Type B pancreatic cell (in vitro differentiated cells): ENCODE measurements at regions not wholly inside any gene's neighbourhood (a gene's known extent, or its start where the extent isn't known, plus 50 kb on each side); places are given as distances from the start of the nearest gene placed in this dataset.

ENCODE experiments used
- DNase-seq: peaks from one replicate; pipeline ENCODE4 v3.0.0; 2021; ENCODE audit warnings: mixed read lengths; ENCODE audit not compliant: unreplicated experiment; ENCODE audit errors: extremely low spot score
- H3K27ac Mint-ChIP-seq: 2 replicates; pipeline ENCODE4 v1.8.0; 2021; ENCODE audit warnings: mild to moderate bottlenecking, mixed read lengths
- H3K27me3 Mint-ChIP-seq: 2 replicates; pipeline ENCODE4 v1.8.0; 2021; ENCODE audit warnings: mixed read lengths
- H3K36me3 Mint-ChIP-seq: 2 replicates; pipeline ENCODE4 v1.8.0; 2021; ENCODE audit warnings: mixed read lengths
- H3K4me1 Mint-ChIP-seq: one replicate; pipeline ENCODE4 v1.8.0; 2021; ENCODE audit warnings: mixed read lengths; ENCODE audit not compliant: unreplicated experiment
- H3K4me3 Mint-ChIP-seq: 2 replicates; pipeline ENCODE4 v1.8.0; 2021; ENCODE audit warnings: mild to moderate bottlenecking, mixed read lengths
- H3K9me3 Mint-ChIP-seq: 2 replicates; pipeline ENCODE4 v1.8.0; 2021; ENCODE audit warnings: mixed read lengths
- TF ChIP-seq, protein P1 (sequence below): fragments of 200-600 bp; sonication (generic); conservative IDR thresholded peaks from 2 replicates; pipeline ENCODE4 v1.5.0; 2021; ENCODE audit warnings: antibody characterized with exemption, mild to moderate bottlenecking

DNA sequence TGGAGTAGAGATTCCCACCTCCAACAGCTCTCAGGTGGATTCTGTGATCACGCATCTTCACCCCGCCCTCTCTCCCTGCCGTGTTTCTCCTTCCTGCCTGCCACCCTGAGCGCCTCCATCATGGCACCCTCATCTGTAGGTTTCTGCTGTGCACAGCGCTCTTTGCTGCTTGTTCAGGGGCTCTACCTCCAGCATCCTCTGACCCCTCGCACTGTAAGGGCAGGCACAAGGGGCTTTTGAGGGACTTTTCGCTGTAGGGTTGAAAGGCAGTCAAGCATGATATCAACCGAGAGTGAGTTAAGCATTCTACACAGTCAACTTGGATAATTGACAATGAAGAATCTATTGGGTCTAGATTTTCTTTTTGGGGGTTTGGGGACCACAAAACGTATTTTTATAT lies 99.1 kb upstream of the GREM2 start:
- H3K36me3 Mint-ChIP-seq, result no peaks in the 10 kb centered on the region
- peaks cover 20% of the 10 kb centered on the region for H3K27me3 Mint-ChIP-seq
- DNase-seq, result no peak
- no peaks in the 10 kb centered on the region for H3K9me3 Mint-ChIP-seq
- H3K4me1 Mint-ChIP-seq, result peaks cover 6% of the 10 kb centered on the region
- TF ChIP-seq, protein P1, sequence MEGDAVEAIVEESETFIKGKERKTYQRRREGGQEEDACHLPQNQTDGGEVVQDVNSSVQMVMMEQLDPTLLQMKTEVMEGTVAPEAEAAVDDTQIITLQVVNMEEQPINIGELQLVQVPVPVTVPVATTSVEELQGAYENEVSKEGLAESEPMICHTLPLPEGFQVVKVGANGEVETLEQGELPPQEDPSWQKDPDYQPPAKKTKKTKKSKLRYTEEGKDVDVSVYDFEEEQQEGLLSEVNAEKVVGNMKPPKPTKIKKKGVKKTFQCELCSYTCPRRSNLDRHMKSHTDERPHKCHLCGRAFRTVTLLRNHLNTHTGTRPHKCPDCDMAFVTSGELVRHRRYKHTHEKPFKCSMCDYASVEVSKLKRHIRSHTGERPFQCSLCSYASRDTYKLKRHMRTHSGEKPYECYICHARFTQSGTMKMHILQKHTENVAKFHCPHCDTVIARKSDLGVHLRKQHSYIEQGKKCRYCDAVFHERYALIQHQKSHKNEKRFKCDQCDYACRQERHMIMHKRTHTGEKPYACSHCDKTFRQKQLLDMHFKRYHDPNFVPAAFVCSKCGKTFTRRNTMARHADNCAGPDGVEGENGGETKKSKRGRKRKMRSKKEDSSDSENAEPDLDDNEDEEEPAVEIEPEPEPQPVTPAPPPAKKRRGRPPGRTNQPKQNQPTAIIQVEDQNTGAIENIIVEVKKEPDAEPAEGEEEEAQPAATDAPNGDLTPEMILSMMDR, result no peak
- no peak overlapping the region for H3K4me3 Mint-ChIP-seq
- H3K27ac Mint-ChIP-seq, result no peak overlapping the region

DNA sequence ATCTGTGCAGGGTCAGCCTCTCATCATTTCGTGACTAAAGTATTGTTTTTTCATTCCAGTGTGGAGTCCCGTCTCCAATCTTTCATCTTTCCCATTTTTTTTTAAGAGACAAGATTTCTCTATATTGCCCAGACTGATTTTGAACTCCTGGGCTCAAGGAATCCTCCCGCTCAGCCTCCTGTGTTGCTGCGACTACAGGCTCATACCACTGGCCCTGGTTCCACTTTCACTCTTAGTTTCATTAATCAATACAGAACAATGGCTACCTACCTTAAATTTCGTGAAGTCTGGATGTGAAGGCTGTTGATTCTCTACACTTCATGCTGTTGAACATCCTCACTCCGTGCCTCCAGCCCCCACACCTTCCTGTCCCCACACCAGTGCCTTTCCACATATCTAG lies 97.7 kb upstream of the GREM2 start:
- Mint-ChIP-seq H3K27ac (no peak overlapping the region), H3K4me1 (peaks cover 6% of the 10 kb centered on the region), H3K4me3 (no peak overlapping the region), H3K36me3 (no peaks in the 10 kb centered on the region), H3K9me3 (no peaks in the 10 kb centered on the region), H3K27me3 (peaks cover 24% of the 10 kb centered on the region)
- DNase-seq, result no peak
- TF ChIP-seq, protein P1, result no peak

DNA sequence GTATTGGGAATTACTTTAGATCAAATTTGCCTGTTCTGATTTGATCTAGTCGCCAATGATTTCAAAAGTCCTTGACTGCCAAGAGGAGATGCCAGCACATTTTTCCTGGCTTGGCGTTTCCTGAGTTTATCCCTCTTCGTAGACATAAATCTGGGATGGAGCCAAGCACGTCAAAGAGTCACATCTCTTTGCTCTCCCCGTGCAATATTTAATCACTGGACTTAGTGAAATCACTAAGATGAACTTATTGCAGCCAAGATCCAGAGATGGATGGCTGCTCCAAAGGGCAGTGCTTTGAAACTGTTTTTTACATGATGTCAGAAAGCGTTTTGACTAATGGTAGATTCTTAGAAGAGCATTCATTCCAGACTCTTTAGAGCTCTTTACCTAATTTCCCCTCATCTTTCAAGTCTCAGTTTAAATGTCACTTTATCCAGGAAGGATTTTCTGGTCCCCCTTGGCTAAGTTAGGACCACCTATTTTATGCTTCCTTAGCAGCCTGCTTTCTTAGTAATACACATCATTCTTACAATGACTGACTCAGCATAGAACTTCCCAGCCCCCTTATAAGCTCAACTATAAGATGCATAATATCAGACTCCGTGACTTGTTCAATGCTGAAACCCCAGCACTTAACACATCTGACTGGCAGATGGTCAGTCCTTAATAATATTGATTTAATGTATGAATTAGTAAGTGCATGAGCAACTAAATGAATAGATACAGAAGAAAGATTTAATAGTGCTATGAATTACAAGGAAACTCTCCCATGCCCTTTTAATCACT lies 94.4 kb upstream of the GREM2 start:
- peaks cover 24% of the 10 kb centered on the region for H3K27me3 Mint-ChIP-seq
- no peak for DNase-seq
- no peaks in the 10 kb centered on the region for H3K9me3 Mint-ChIP-seq
- H3K4me3 Mint-ChIP-seq, result no peak overlapping the region
- peaks cover 6% of the 10 kb centered on the region for H3K4me1 Mint-ChIP-seq
- TF ChIP-seq, protein P1, result no peak
- H3K27ac Mint-ChIP-seq, result no peak overlapping the region
- H3K36me3 Mint-ChIP-seq, result no peaks in the 10 kb centered on the region

DNA sequence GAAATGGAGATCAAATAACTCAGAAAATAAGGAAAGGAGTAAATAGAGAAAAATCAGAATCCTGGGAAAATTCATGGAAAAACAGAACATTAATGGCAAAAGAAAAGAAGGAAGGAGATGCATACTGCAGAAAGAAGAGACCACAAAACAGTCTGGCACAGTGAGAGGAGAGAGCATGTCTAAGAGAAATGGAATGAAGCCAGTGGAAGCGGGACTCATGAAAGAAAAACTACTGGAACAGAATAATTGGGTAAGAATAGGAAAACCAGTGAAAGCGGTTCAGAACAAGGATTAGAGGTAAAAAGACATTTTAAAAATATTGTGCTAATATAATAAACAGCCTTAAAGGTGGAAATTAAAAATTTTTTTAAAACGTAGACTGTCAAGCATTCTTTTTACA lies 93.6 kb upstream of the GREM2 start:
- H3K27ac Mint-ChIP-seq, result no peak overlapping the region
- H3K36me3 Mint-ChIP-seq, result no peaks in the 10 kb centered on the region
- H3K4me1 Mint-ChIP-seq, result peaks cover 6% of the 10 kb centered on the region
- H3K4me3 Mint-ChIP-seq, result no peak overlapping the region
- TF ChIP-seq, protein P1, result no peak
- peaks cover 24% of the 10 kb centered on the region for H3K27me3 Mint-ChIP-seq
- no peaks in the 10 kb centered on the region for H3K9me3 Mint-ChIP-seq
- no peak for DNase-seq

DNA sequence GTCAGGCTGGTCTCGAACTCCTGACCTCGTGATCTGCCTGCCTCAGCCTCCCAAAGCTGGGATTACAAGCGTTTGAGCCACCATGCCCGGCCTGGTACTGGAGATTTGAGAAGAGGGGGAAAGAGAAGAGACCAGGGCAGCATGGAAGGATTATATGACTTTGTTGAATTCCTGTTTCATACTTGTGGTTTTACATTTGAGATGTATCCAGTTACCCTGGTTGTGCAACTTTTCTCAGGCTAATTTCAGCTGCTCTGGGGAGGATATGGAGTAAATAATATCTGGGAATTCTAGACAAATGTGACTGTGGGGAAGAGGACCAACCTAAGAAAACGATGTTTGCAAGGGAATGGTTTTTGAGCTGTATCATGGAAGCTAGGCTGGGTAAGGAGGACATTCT lies 89.5 kb upstream of the GREM2 start:
- DNase-seq, result no peak
- Mint-ChIP-seq H3K4me3 (no peak overlapping the region), H3K27me3 (peaks cover 8% of the 10 kb centered on the region), H3K9me3 (no peaks in the 10 kb centered on the region), H3K4me1 (peaks cover 3% of the 10 kb centered on the region), H3K36me3 (no peaks in the 10 kb centered on the region), H3K27ac (no peak overlapping the region)
- TF ChIP-seq, protein P1, result no peak

DNA sequence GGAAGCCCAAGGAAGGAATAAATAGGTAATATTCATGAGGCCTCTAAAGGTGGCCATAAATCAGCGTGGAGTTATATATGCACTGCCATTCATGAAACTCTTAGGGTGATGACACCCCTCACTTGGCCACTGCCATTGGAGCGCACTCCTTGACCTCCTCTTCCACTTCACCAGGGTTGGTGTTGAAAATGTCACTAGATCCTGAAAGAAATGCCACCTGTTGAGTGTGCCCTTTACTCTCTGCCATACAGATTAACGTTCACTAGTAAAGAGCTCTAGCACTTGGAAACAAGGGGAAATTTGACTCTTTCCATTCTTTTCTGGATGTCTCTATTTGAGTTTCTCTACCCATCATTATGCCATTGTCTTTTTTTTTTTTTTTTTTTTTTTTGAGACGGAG lies 83.5 kb upstream of the GREM2 start:
- TF ChIP-seq, protein P1, result no peak
- Mint-ChIP-seq H3K4me3 (no peak overlapping the region), H3K27me3 (peaks cover 15% of the 10 kb centered on the region), H3K4me1 (peaks cover 17% of the 10 kb centered on the region), H3K36me3 (no peaks in the 10 kb centered on the region), H3K27ac (no peak overlapping the region), H3K9me3 (peaks cover 3% of the 10 kb centered on the region)
- no peak for DNase-seq
